ENCODE measurements at regions not wholly inside any gene's neighbourhood (a gene's known extent, or its start where the extent isn't known, plus 50 kb on each side); places are given as distances from the start of the nearest gene placed in this dataset.

DNA sequence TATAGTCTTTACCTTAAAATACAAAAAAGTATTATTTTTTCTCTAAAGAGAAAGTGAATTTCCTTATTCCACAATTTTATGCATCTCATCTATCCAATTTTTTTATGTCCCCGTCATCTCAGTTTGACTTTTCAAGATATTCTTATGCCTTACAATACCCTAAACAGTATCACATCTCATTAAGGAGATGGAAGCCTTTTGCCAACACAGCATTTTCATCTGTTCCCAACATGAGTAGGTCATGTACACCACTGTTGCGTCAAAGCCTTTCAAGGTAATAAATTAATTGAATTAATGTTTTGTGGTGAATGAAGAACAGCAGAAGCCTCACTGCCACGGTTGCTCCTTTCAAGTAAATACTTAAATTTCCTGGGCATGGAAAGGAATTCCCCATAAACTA, 299.4 kb downstream of the EPHA4 start:
- TF ChIP-seq, protein P1, sequence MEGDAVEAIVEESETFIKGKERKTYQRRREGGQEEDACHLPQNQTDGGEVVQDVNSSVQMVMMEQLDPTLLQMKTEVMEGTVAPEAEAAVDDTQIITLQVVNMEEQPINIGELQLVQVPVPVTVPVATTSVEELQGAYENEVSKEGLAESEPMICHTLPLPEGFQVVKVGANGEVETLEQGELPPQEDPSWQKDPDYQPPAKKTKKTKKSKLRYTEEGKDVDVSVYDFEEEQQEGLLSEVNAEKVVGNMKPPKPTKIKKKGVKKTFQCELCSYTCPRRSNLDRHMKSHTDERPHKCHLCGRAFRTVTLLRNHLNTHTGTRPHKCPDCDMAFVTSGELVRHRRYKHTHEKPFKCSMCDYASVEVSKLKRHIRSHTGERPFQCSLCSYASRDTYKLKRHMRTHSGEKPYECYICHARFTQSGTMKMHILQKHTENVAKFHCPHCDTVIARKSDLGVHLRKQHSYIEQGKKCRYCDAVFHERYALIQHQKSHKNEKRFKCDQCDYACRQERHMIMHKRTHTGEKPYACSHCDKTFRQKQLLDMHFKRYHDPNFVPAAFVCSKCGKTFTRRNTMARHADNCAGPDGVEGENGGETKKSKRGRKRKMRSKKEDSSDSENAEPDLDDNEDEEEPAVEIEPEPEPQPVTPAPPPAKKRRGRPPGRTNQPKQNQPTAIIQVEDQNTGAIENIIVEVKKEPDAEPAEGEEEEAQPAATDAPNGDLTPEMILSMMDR (IDR thresholded peaks at IDR 0.05): no peak
- TF ChIP-seq ZFX (IDR thresholded peaks at IDR 0.05; ENCODE audit: borderline replicate concordance): no peak

All from 22Rv1 (cell line).